HG03442 (cell line): ENCODE measurements at regions not wholly inside any gene's neighbourhood (a gene's known extent, or its start where the extent isn't known, plus 50 kb on each side); places are given as distances from the start of the nearest gene placed in this dataset.
"Not testable (repeated sequence)": the region's sequence is repeated elsewhere in the genome, so short reads cannot be mapped to it uniquely, and the experiment has no call there.

Experiments
- ATAC-seq: cut with Tn5 transposase; IDR thresholded peaks from one replicate; pipeline ENCODE4 v1.9.1; 2021; ENCODE audit warnings: mild to moderate bottlenecking, moderate library complexity; ENCODE audit not compliant: unreplicated experiment

- ATAC-seq = no peak
Measured at GRCh38 chr6:121857551-121857950, 422.1 kb downstream of the GJA1 start.

- no peak for ATAC-seq
Measured at GRCh38 chr6:121858310-121858709, 422.9 kb downstream of the GJA1 start.

DNA sequence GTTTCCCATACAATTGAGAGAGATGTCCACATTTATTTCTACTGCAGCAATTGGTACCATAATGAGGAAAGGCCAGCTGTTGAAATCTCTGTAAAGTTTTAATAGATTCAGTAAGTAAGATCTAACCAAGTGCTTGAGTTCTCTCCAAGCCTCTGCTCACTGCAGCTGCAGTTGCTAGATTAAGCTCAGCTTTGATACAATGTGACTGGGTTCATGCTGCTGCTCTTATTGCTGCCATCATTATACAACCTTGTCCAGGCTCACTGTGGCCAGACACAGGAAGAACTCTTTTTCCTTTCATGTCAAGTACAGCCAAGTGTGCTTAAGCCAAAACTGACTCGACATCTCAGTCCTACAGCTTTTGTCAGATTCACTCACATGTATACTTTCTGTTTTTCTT lies 423.5 kb downstream of the GJA1 start:
- no peak for ATAC-seq

- ATAC-seq = no peak
Measured at GRCh38 chr6:121865811-121866210, 430.4 kb downstream of the GJA1 start.

DNA sequence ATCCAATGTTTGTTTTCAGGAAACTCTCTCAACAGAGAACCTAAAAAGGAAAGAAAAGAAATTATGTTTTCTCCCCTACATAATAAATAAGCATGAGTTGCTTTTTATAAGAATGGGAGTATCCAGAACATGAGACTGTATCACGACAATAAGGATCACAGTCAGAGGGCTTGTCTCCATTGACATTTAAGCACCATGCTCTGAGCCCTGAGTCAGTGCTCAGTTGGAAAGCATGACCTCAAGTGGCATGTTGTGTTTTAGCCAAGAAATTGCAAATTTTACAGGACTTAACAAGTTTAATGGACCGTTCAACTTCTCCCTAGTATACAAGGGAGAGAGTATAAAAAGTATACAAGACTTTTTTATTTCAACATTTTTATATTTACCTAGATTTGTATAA lies 431.6 kb downstream of the GJA1 start:
- no peak for ATAC-seq

DNA sequence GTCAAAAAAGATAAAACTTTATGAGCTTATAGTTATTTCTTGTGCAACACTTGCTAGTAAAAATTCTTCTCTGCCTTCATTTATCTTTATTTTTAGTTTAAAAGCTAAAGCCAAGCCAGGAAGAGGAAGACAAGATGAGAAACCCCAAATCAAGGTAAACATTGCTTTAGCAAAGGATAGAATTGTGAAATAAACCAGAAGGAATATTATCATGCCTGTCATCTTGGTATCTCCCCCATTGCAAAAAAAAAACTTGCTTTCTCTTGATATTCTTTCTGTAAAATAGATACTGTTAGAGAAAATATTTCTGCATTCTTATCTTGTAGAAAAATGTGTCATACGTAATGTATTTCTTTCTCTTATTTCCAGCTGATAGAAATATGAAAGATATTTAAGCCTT lies 432.8 kb downstream of the GJA1 start:
- ATAC-seq = no peak

- ATAC-seq = no peak
Measured at GRCh38 chr6:121873595-121873994, 438.1 kb downstream of the GJA1 start.

GRCh38 chr6:121876721-121877120 lies 441.3 kb downstream of the GJA1 start:
- ATAC-seq = no peak

- ATAC-seq = no peak
Measured at GRCh38 chr6:121879149-121879548, 443.7 kb downstream of the GJA1 start.

GRCh38 chr6:121880831-121881230 lies 445.4 kb downstream of the GJA1 start:
- no peak for ATAC-seq

DNA sequence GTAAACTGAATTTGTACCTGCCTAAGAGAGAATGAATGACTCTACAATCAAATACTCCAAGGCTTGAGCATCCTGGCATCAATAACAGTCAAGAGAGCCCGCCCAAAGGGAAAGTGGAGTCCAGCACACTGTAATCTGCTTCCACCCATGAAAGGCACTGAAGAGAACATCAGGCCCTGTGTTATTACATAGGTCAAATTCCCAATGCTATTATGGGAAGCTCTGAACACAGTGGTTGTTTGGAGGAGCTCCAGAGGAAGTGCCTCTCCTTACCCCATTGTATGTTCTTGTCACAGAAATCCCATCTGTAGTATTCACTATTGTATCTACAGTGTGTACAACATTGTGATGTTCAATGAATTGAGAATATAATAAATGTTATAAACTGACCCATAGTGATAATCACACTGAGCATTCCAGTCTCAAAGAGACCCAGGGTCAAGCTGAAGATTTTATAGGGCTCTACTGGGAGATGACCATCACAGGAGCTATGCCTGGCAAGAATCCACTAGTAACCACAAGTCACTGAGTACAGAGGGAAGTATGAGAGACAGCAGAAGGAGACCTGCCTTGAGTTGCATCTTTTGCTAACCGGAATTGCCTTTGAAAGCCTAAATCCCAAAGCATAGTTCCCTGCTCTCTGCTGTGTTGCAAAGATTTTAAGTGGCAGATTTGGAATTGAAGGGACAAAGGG lies 446.7 kb downstream of the GJA1 start:
- ATAC-seq = no peak

- no peak for ATAC-seq
Measured at GRCh38 chr6:121884091-121884490, 448.6 kb downstream of the GJA1 start.

DNA sequence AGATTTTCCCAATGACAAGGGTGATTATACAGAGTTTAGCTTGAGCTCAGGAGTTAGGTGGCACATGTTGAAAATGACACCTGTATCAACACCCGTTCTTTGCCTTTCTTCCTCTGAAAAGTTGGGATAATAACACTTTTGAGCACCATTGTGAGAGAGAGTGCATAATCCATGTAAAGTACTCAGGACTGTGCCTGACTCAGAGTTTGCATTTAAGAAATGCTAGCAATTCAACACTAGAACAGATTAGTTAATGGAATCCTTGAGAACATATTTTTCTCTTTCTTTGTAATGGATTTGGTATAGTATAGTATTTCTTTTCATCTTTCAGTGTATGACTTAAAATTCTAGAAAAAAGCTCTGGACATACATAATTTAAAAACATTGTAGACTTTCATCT lies 449.2 kb downstream of the GJA1 start:
- no peak for ATAC-seq

- no peak for ATAC-seq
Measured at GRCh38 chr6:121885399-121886152, 450.1 kb downstream of the GJA1 start.

- no peak for ATAC-seq
Measured at GRCh38 chr6:121886223-121886830, 450.9 kb downstream of the GJA1 start.

GRCh38 chr6:121887724-121888123 lies 452.3 kb downstream of the GJA1 start:
- no peak for ATAC-seq

- no peak for ATAC-seq
Measured at GRCh38 chr6:121890307-121890910, 455.0 kb downstream of the GJA1 start.

DNA sequence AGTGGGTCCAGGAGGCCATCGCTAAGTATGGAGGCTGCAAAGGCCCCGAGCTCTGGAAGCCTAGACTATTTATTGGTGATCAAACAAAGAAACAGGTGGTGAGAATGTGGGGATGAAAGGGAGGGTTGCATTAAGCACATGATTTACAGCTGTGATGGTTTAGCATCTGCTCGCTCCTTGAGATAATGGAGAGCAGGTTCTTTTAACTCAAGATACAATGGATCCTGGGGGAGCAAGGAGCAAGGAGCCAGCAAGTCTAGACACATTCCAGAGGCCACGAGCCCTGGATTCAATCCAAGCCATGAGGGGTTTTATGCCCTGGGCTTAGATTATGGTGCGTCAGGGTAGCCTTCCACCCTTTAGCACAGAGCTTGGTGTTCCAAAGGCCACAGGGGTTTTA lies 460.3 kb downstream of the GJA1 start:
- ATAC-seq = not testable (repeated sequence)

DNA sequence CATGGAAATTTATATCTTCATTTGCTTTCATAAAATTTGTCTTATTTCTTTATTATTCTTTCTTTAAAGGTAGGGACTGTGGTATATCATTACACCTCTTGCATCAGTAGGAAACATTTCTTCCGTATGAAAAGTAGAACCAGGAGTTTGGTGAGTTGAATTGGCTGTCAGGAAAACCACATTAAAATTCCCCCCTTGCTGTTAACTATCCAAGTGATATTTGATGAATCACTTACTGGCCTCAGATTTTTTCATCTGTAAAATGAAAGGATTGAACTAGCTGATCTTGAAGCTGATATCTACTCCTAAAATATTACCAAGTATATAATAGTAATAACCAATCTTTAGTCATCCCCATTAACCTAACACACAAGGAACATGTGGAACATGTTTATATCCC lies 460.9 kb downstream of the GJA1 start:
- no peak for ATAC-seq

- no peak for ATAC-seq
Measured at GRCh38 chr6:121896771-121897170, 461.3 kb downstream of the GJA1 start.

DNA sequence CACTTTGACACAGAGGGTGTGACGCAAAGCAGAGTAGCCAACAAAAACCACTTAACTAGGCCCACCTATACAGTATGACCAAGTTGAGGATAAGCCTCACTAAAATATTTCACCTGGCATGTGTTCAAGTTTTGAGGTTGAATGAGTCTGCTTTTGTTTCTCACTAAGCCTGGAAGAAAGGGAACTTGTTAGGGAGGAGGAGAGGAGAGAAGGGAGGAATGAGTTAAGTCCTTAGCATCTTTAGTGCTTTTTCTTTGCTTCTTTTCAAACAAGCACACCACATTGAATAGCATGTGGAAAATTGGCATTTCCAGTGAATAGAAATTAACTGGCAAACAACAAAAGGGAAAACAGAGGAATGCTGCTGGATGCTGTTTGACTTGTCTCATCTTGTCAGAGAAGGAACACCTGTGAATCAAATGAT lies 461.9 kb downstream of the GJA1 start:
- no peak for ATAC-seq

GRCh38 chr6:121901432-121901831 lies 466.0 kb downstream of the GJA1 start:
- no peak for ATAC-seq
